Vagina (tissue), 2 donors: ENCODE measurements at regions not wholly inside any gene's neighbourhood (a gene's known extent, or its start where the extent isn't known, plus 50 kb on each side); places are given as distances from the start of the nearest gene placed in this dataset.

Experiments
- DNase-seq, 2 donors: peaks; one replicate each; pipeline ENCODE4 v3.0.0-alpha.2; 2017; ENCODE audit errors: extremely low spot score in 2 of 2
- H3K27ac ChIP-seq: fragments of 200-600 bp; sonication (generic); one replicate; pipeline ENCODE4 v1.5.1; 2019
- H3K27me3 ChIP-seq: fragments of 200-600 bp; sonication (generic); one replicate; pipeline ENCODE4 v1.5.1; 2019
- H3K36me3 ChIP-seq, 2 donors: fragments of 200-600 bp; sonication (generic); one replicate each; pipeline ENCODE4 v1.5.1; 2017 to 2019
- H3K4me1 ChIP-seq: fragments of 200-600 bp; sonication (generic); one replicate; pipeline ENCODE4 v1.5.1; 2019
- H3K4me3 ChIP-seq, 2 donors: fragments of 200-600 bp; sonication (generic); 1 replicate in 1 of 2; 2 replicates in 1 of 2; pipeline ENCODE4 v1.5.1; 2016 to 2019
- H3K9me3 ChIP-seq: fragments of 200-600 bp; sonication (generic); one replicate; pipeline ENCODE4 v1.5.1; 2019
- CTCF ChIP-seq, 3 experiments: fragments of 450-650 bp in 2 of 3; fragments of 200-600 bp in 1 of 3; sonication (generic) in 1 of 3; IDR thresholded peaks; one replicate each; pipeline ENCODE4 v1.5.1; 2017 to 2019; ENCODE audit warnings: antibody characterized with exemption in 3 of 3, mild to moderate bottlenecking in 2 of 3, moderate library complexity in 2 of 3
- POLR2A ChIP-seq, 2 donors: fragments of 450-650 bp; IDR thresholded peaks; one replicate each; pipeline ENCODE4 v1.6.1; 2017; ENCODE audit warnings: antibody characterized with exemption in 2 of 2, mild to moderate bottlenecking in 2 of 2, moderate library complexity in 2 of 2
- POLR2AphosphoS5 ChIP-seq, 2 donors: sonication (generic); formaldehyde crosslinking; IDR thresholded peaks; one replicate each; pipeline ENCODE4 v1.9.0; 2017; ENCODE audit warnings: antibody characterized with exemption in 2 of 2, mild to moderate bottlenecking in 2 of 2, low read depth in 1 of 2; ENCODE audit not compliant: insufficient read depth in 1 of 2
- intact Hi-C: fragments of 100-400 bp; cut with DNase I; formaldehyde crosslinking; loops from one replicate; pipeline ENCODE4 v1.15.1; 2023

GRCh38 chr2:121135168-121135853 is 149.7 kb downstream of the TFCP2L1 start:
- Histone ChIP-seq H3K36me3 (no peaks in the 10 kb centered on the region), H3K4me1 (no peaks in the 10 kb centered on the region), H3K27me3 (no peaks in the 10 kb centered on the region), H3K27ac (no peak overlapping the region), H3K9me3 (no peaks in the 10 kb centered on the region), H3K4me3 (no peak overlapping the region)
- intact Hi-C loops: no loop called here
- TF ChIP-seq POLR2A (IDR thresholded peaks at IDR 0.05) (no peak), CTCF (IDR thresholded peaks at IDR 0.05) (no peak), POLR2AphosphoS5 (IDR thresholded peaks at IDR 0.05; ENCODE audit: insufficient read depth in 1 of 2, low read depth in 1 of 2) (no peak)
- no peak for DNase-seq

- Histone ChIP-seq H3K9me3 (no peaks in the 10 kb centered on the region), H3K4me1 (no peaks in the 10 kb centered on the region), H3K27ac (no peak overlapping the region), H3K4me3 (no peak overlapping the region), H3K27me3 (no peaks in the 10 kb centered on the region), H3K36me3 (no peaks in the 10 kb centered on the region)
- TF ChIP-seq CTCF (IDR thresholded peaks at IDR 0.05) (no peak), POLR2AphosphoS5 (IDR thresholded peaks at IDR 0.05; ENCODE audit: insufficient read depth in 1 of 2, low read depth in 1 of 2) (no peak), POLR2A (IDR thresholded peaks at IDR 0.05) (no peak)
- no peak for DNase-seq
- intact Hi-C loops: no loop called here
These were observed 148.7 kb downstream of the TFCP2L1 start for GRCh38 chr2:121136323-121136722.

GRCh38 chr2:121137571-121137970 is 147.4 kb downstream of the TFCP2L1 start:
- no peaks in the 10 kb centered on the region for H3K27me3 ChIP-seq
- H3K36me3 ChIP-seq: no peaks in the 10 kb centered on the region
- H3K4me3 ChIP-seq: no peak overlapping the region
- intact Hi-C loops: no loop called here
- no peaks in the 10 kb centered on the region for H3K4me1 ChIP-seq
- no peak for TF ChIP-seq POLR2A (IDR thresholded peaks at IDR 0.05)
- TF ChIP-seq CTCF (IDR thresholded peaks at IDR 0.05): no peak
- no peak for TF ChIP-seq POLR2AphosphoS5 (IDR thresholded peaks at IDR 0.05; ENCODE audit: insufficient read depth in 1 of 2, low read depth in 1 of 2)
- no peaks in the 10 kb centered on the region for H3K9me3 ChIP-seq
- no peak for DNase-seq
- H3K27ac ChIP-seq: no peak overlapping the region

- no peaks in the 10 kb centered on the region for H3K9me3 ChIP-seq
- no peaks in the 10 kb centered on the region for H3K27me3 ChIP-seq
- no peaks in the 10 kb centered on the region for H3K4me1 ChIP-seq
- no peak overlapping the region for H3K4me3 ChIP-seq
- TF ChIP-seq POLR2AphosphoS5 (IDR thresholded peaks at IDR 0.05; ENCODE audit: insufficient read depth in 1 of 2, low read depth in 1 of 2) (no peak), CTCF (IDR thresholded peaks at IDR 0.05) (no peak), POLR2A (IDR thresholded peaks at IDR 0.05) (no peak)
- DNase-seq: no peak
- intact Hi-C loops: no loop called here
- no peak overlapping the region for H3K27ac ChIP-seq
- H3K36me3 ChIP-seq: no peaks in the 10 kb centered on the region
These were observed 144.3 kb downstream of the TFCP2L1 start for GRCh38 chr2:121140734-121141133.

GRCh38 chr2:121142452-121142851 is 142.6 kb downstream of the TFCP2L1 start:
- H3K27me3 ChIP-seq: no peaks in the 10 kb centered on the region
- no peak for TF ChIP-seq POLR2AphosphoS5 (IDR thresholded peaks at IDR 0.05; ENCODE audit: insufficient read depth in 1 of 2, low read depth in 1 of 2)
- TF ChIP-seq CTCF (IDR thresholded peaks at IDR 0.05): no peak
- TF ChIP-seq POLR2A (IDR thresholded peaks at IDR 0.05): no peak
- no peaks in the 10 kb centered on the region for H3K9me3 ChIP-seq
- no peak overlapping the region for H3K4me3 ChIP-seq
- intact Hi-C loops: no loop called here
- no peak for DNase-seq
- no peak overlapping the region for H3K27ac ChIP-seq
- H3K36me3 ChIP-seq: no peaks in the 10 kb centered on the region
- no peaks in the 10 kb centered on the region for H3K4me1 ChIP-seq
